Activated naive CD4-positive, alpha-beta T cell treated with anti-CD3 and anti-CD28 coated beads, Interleukin-2, amount 50 U/mL, for 24 hours (primary cell): ENCODE measurements at regions not wholly inside any gene's neighbourhood (a gene's known extent, or its start where the extent isn't known, plus 50 kb on each side); places are given as distances from the start of the nearest gene placed in this dataset.

Experiments
- H3K27ac Mint-ChIP-seq: one replicate; pipeline ENCODE4 v1.8.0; 2021; ENCODE audit warnings: mild to moderate bottlenecking, mixed read lengths
- H3K27me3 Mint-ChIP-seq: one replicate; pipeline ENCODE4 v1.8.0; 2021; ENCODE audit warnings: mixed read lengths
- H3K36me3 Mint-ChIP-seq: one replicate; pipeline ENCODE4 v1.8.0; 2021; ENCODE audit warnings: mixed read lengths
- H3K4me1 Mint-ChIP-seq: one replicate; pipeline ENCODE4 v1.8.0; 2021; ENCODE audit warnings: mixed read lengths
- H3K4me3 Mint-ChIP-seq: one replicate; pipeline ENCODE4 v1.8.0; 2021; ENCODE audit warnings: mild to moderate bottlenecking, mixed read lengths
- H3K9me3 Mint-ChIP-seq: one replicate; pipeline ENCODE4 v1.8.0; 2021; ENCODE audit warnings: mixed read lengths

GRCh38 chr2:71773218-71773617, 319.9 kb downstream of the DYSF start:
- Mint-ChIP-seq H3K4me3 (no peak overlapping the region), H3K27ac (no peak overlapping the region), H3K36me3 (no peaks in the 10 kb centered on the region), H3K9me3 (no peaks in the 10 kb centered on the region), H3K4me1 (no peaks in the 10 kb centered on the region), H3K27me3 (peaks cover 1% of the 10 kb centered on the region)

GRCh38 chr2:71772510-71773172, 319.3 kb downstream of the DYSF start:
- Mint-ChIP-seq H3K36me3 (no peaks in the 10 kb centered on the region), H3K27ac (no peak overlapping the region), H3K4me3 (no peak overlapping the region), H3K9me3 (no peaks in the 10 kb centered on the region), H3K27me3 (peaks cover 1% of the 10 kb centered on the region), H3K4me1 (no peaks in the 10 kb centered on the region)

- Mint-ChIP-seq H3K36me3 (no peaks in the 10 kb centered on the region), H3K27me3 (peaks cover 3% of the 10 kb centered on the region), H3K4me3 (no peak overlapping the region), H3K9me3 (no peaks in the 10 kb centered on the region), H3K4me1 (no peaks in the 10 kb centered on the region), H3K27ac (no peak overlapping the region)
Measured at GRCh38 chr2:71767663-71768062, 314.3 kb downstream of the DYSF start.

GRCh38 chr2:71759060-71759459, 305.7 kb downstream of the DYSF start:
- no peaks in the 10 kb centered on the region for H3K36me3 Mint-ChIP-seq
- H3K27me3 Mint-ChIP-seq, result peaks cover 12% of the 10 kb centered on the region
- no peaks in the 10 kb centered on the region for H3K4me1 Mint-ChIP-seq
- H3K9me3 Mint-ChIP-seq, result no peaks in the 10 kb centered on the region
- H3K4me3 Mint-ChIP-seq, result no peak overlapping the region
- H3K27ac Mint-ChIP-seq, result no peak overlapping the region

- Mint-ChIP-seq H3K27ac (no peak overlapping the region), H3K4me3 (no peak overlapping the region), H3K27me3 (peaks cover 15% of the 10 kb centered on the region), H3K36me3 (no peaks in the 10 kb centered on the region), H3K4me1 (no peaks in the 10 kb centered on the region), H3K9me3 (peaks cover 3% of the 10 kb centered on the region)
Measured at GRCh38 chr2:71757351-71757750, 304.0 kb downstream of the DYSF start.

GRCh38 chr2:71756280-71756906, 303.0 kb downstream of the DYSF start:
- Mint-ChIP-seq H3K27me3 (peaks cover 18% of the 10 kb centered on the region), H3K9me3 (peaks cover 10% of the 10 kb centered on the region), H3K4me3 (no peak overlapping the region), H3K36me3 (no peaks in the 10 kb centered on the region), H3K4me1 (no peaks in the 10 kb centered on the region), H3K27ac (no peak overlapping the region)

- Mint-ChIP-seq H3K36me3 (peaks cover 2% of the 10 kb centered on the region), H3K9me3 (peaks cover 14% of the 10 kb centered on the region)
Measured at GRCh38 chr2:71751590-71751989, 298.2 kb downstream of the DYSF start.

GRCh38 chr2:71749671-71750101, 296.3 kb downstream of the DYSF start:
- Mint-ChIP-seq H3K4me1 (no peaks in the 10 kb centered on the region), H3K4me3 (no peak overlapping the region), H3K27me3 (peaks cover 14% of the 10 kb centered on the region), H3K36me3 (peaks cover 2% of the 10 kb centered on the region), H3K9me3 (peaks cover 14% of the 10 kb centered on the region), H3K27ac (no peak overlapping the region)

More at GRCh38 chr2:71751590-71751989, 298.2 kb downstream of the DYSF start:
- H3K4me3 Mint-ChIP-seq, result no peak overlapping the region
- no peak overlapping the region for H3K27ac Mint-ChIP-seq
- peaks cover 19% of the 10 kb centered on the region for H3K27me3 Mint-ChIP-seq
- H3K4me1 Mint-ChIP-seq, result no peaks in the 10 kb centered on the region

GRCh38 chr2:71748227-71748626, 294.9 kb downstream of the DYSF start:
- H3K4me3 Mint-ChIP-seq, result no peak overlapping the region
- H3K9me3 Mint-ChIP-seq, result peaks cover 14% of the 10 kb centered on the region
- peaks cover 13% of the 10 kb centered on the region for H3K27me3 Mint-ChIP-seq
- H3K36me3 Mint-ChIP-seq, result peaks cover 2% of the 10 kb centered on the region
- no peaks in the 10 kb centered on the region for H3K4me1 Mint-ChIP-seq
- no peak overlapping the region for H3K27ac Mint-ChIP-seq

- Mint-ChIP-seq H3K4me1 (no peaks in the 10 kb centered on the region), H3K27ac (no peak overlapping the region), H3K36me3 (peaks cover 2% of the 10 kb centered on the region), H3K27me3 (peaks cover 12% of the 10 kb centered on the region), H3K9me3 (peaks cover 14% of the 10 kb centered on the region), H3K4me3 (no peak overlapping the region)
Measured at GRCh38 chr2:71747559-71747958, 294.2 kb downstream of the DYSF start.

- no peak overlapping the region for H3K27ac Mint-ChIP-seq
- H3K27me3 Mint-ChIP-seq, result peaks cover 11% of the 10 kb centered on the region
- no peaks in the 10 kb centered on the region for H3K4me1 Mint-ChIP-seq
- peaks cover 2% of the 10 kb centered on the region for H3K36me3 Mint-ChIP-seq
- H3K4me3 Mint-ChIP-seq, result no peak overlapping the region
- peaks cover 8% of the 10 kb centered on the region for H3K9me3 Mint-ChIP-seq
Measured at GRCh38 chr2:71746946-71747501, 293.7 kb downstream of the DYSF start.

- Mint-ChIP-seq H3K9me3 (no peaks in the 10 kb centered on the region), H3K36me3 (no peaks in the 10 kb centered on the region), H3K27me3 (peaks cover 11% of the 10 kb centered on the region), H3K4me3 (no peak overlapping the region), H3K27ac (no peak overlapping the region), H3K4me1 (no peaks in the 10 kb centered on the region)
Measured at GRCh38 chr2:71744781-71745180, 291.4 kb downstream of the DYSF start.

- no peak overlapping the region for H3K27ac Mint-ChIP-seq
- no peaks in the 10 kb centered on the region for H3K4me1 Mint-ChIP-seq
- peaks cover 2% of the 10 kb centered on the region for H3K9me3 Mint-ChIP-seq
- H3K27me3 Mint-ChIP-seq, result peaks cover 11% of the 10 kb centered on the region
- no peak overlapping the region for H3K4me3 Mint-ChIP-seq
- no peaks in the 10 kb centered on the region for H3K36me3 Mint-ChIP-seq
Measured at GRCh38 chr2:71743995-71744675, 290.8 kb downstream of the DYSF start.

- no peaks in the 10 kb centered on the region for H3K4me1 Mint-ChIP-seq
- no peak overlapping the region for H3K27ac Mint-ChIP-seq
- no peaks in the 10 kb centered on the region for H3K36me3 Mint-ChIP-seq
- peaks cover 6% of the 10 kb centered on the region for H3K27me3 Mint-ChIP-seq
- peaks cover 5% of the 10 kb centered on the region for H3K9me3 Mint-ChIP-seq
- H3K4me3 Mint-ChIP-seq, result no peak overlapping the region
Measured at GRCh38 chr2:71742953-71743601, 289.7 kb downstream of the DYSF start.

- Mint-ChIP-seq H3K4me3 (no peak overlapping the region), H3K4me1 (no peaks in the 10 kb centered on the region), H3K27ac (no peak overlapping the region), H3K9me3 (peaks cover 5% of the 10 kb centered on the region), H3K36me3 (no peaks in the 10 kb centered on the region), H3K27me3 (peaks cover 5% of the 10 kb centered on the region)
Measured at GRCh38 chr2:71736986-71737385, 283.6 kb downstream of the DYSF start.
